Stimulated activated CD4-positive, alpha-beta T cell treated with anti-CD3 and anti-CD28 coated beads, Interleukin-1b, Interleukin-23, amount 100 ng/mL, for 48 hours (primary cell): ENCODE measurements at regions not wholly inside any gene's neighbourhood (a gene's known extent, or its start where the extent isn't known, plus 50 kb on each side); places are given as distances from the start of the nearest gene placed in this dataset.
"Not testable (repeated sequence)": the region's sequence is repeated elsewhere in the genome, so short reads cannot be mapped to it uniquely, and the experiment has no call there.

Source experiments
- DNase-seq: peaks from one replicate; pipeline ENCODE4 v3.0.0-alpha.2; 2020

DNA sequence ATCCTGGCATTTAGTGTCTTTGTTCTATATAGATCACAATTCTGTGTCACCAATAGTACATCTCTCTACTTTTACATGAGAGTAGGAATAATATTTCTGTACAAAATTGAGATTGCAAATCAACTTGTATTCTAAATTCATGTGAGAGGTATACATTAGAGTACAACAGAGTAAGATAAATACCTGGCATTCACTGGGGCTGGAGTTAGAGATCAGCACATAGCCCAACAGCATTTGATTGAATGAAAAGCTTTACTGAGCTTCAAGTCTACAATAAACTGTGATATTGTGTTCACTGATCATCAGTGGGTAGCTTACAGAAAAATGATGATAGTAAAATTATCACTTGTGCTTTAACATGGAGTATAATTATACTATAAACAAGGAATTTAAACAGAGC is 1114.7 kb downstream of the REEP3 start:
- no peak for DNase-seq

DNA sequence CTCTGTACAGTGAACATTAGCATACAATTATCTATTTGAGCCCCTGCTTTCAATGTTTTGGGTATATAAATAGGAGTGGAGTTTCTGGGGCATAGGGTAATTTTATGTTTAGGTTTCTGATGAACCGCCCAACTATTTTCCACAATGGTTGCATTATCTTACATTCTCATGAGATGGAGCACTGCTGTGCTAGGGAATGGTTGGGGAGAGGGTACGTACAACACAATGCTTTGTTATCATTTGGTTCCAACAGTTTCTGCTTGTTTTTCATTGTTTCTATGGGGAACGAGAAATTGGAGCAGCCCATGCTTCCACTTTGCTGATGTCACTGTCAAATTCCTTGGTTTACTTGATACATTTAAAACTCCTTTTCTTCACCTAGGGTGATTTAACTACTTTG is 1115.3 kb downstream of the REEP3 start:
- DNase-seq: no peak

DNA sequence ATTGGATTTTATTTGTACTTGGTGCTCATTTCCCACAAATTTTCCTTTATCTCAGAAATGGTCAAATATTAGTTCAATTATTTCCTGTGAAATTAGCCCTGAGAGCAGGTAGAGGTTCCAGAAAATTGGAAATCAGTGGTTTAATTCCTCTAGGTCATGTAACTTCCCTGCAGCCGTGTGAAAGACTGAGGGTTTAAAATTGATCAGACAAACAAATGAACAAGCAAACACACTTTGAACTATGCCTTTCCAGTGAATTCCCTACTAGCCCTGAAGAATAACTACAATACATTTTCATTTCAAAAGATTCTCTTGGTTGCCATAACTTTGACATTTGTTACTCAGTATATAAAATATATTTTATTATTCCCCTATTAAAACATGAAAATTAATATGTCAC is 1116.7 kb downstream of the REEP3 start:
- DNase-seq: no peak

DNA sequence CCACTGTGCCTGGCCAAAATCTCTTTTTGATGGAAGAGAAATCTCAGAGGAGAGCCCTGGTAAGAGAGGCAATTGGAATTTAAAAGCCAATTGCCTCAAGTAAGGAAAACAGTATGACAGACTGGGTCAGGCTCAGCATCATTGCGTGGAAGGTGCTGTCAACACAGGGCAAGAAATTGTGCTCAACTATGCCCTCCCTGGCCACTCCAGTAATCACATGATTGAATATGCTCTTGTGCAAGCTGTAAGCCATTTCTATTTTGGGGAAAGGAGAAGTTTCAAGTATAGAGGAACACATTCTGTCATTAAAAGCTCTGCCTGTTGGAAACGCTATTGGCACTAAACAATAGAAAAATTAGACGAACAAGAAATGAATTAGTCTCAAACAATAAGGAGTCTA is 1127.7 kb downstream of the REEP3 start:
- no peak for DNase-seq

DNA sequence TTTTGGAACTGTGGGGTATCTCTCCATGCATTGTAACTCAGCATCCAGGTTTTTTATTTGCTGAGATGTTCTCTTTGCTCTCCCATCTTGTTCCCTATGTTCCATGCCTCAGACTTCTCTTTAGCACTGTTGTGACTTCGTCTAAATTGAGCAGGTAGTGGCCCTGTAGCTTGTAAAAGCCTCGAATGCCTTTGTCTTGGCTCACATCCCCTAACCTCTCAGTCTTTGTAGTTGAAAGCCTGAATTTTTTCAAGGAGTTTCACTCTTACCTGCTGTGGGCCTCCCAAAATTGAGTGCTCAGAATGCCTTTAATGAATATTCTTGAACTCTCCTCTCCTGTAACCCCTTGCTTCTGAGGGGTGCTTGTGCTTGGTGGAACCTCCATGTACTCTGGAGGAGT is 1137.3 kb downstream of the REEP3 start:
- DNase-seq: no peak

DNA sequence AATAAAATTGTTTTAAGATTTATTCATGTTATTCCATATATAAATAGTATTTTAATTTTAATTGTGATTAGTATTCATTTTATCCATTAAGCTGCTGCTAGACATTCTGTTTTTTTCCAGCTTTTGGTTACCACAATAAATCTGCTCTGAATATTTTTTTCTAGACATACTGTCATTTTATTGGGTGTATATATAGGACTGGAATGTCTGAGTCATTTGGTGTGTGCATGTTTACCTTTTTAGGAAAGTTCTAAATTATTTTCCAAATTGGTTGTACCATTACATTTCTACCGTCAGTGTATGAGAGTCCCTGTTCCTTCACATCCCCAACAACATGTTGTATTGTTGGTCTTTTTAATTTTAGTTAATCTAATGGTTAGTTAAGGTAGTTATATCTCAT is 1138.1 kb downstream of the REEP3 start:
- no peak for DNase-seq

DNA sequence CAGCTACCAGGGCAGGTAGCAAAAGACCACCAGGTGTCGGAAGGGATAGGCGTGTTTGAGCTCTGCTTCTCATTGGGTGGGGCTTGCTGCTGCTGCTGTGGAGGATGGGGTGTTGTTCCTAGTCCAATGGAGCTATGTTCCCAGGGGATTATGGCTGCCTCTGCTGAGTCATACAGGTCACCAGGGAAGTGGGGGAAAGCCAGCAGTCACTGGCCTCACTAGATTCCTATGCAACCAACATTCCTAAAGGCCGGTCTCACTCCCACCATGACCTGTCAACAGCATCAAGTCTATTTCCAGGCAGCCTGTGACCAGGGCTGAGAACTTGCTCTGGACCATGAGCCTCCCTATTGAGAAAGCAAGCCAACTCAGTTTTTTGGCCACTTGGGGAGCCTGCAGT is 1160.8 kb downstream of the REEP3 start:
- DNase-seq: no peak

DNA sequence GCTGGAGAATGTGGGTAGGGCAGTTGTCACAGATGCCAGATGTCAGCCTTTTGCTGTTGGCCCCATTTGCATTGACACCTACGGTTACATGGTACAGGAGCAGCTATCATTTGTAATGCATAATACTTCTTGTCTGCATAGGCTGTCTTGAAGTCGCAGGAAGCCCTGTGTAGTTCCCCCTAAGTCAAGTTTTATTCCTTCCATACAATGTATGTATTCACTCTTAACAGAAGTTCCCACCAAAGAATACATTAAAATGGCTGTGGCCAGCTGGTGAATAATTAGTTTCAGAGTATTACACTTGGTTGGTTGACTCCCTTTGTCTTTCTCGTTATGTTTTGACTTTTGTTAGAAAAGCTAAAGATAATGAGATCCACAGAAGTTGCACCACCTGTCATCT is 1169.0 kb downstream of the REEP3 start:
- no peak for DNase-seq

DNA sequence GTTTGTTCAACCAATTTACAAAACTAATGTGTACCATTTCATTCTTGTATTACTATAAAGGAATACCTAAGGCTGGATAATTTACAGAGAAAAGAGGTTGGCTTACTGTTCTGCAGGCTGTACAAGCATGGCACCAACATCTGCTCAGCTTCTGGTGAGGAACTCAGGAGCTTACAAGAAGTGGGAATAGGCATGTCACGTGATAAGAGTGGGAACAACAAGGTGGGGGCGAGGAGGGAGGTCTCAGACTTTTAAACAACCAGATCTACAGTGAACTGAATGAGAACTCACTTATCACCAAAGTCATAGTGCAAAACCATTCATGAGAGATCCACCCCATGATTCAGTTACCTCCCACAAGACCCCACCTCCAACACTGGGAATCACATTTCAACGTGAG is 1178.0 kb downstream of the REEP3 start:
- DNase-seq: no peak

DNA sequence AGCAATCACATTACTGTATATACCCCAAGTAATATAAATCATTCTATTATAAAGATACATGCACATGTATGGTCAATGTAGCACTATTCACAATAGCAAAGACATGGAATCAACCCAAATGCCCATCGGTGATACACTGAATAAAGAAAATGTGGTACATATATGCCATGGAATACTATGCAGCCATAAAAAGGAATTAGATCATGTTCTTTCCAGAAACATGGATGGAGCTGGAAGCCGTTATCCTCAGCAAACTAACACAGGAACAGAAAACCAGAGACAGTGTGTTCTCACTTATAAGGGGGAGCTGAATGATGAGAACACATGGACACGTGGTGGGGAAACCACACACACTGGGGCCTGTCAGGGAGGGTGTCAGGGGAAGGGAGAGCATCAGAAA is 1180.9 kb downstream of the REEP3 start:
- DNase-seq: not testable (repeated sequence)

DNA sequence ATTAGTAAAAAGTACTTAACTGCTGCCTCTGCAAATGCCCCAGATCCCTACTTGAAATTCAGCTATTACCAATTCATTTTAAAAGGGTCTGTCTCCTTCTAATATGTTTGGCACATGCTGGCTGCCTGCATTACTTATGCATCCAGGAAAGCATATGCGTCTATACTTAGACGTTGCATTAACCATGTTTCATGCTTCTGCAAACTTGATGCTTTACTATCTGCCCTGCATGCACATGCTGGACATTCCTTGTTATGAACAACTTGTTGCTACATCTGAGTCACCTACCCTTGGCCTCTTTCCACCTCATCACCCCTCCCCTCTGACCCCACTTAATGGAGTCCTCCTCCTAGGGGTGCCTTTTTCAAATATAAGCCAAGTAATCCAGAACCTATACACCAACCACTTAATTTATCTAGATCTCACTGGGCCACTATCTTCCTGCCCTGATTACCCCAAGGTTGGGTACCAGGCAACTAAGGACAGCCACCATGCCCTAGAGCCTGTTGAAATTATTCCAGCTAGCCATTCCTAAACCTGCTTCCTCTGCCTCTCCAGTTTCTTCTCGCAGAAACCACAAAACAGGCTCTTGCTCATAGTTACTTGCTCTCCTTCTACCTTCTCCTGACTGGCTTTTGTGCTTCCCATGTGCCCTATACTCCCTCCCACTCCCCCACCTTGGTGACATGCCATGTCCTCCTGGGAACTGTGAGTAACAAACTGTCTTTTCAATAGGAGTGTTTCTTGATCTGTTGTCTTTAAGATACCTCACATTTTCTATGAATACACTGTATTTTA is 1187.9 kb downstream of the REEP3 start:
- no peak for DNase-seq

DNA sequence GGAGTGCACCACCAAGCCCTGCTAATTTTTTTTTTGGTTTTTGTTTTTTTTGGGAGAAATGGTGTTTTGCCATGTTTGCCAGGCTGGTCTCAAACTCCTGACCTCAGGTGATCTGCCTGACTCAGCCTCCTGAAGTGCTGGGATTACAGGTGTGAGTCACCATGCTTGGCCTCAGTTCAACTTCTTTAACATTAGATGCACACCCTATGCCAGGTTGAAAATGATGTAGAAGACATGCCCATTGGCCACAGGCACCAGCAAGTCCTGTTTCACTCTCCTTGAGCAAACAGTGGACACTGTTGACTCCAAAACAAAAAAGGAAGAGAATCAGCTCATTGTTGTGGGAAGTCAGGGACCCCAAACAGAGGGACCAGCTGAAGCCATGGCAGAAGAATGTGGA is 1205.3 kb downstream of the REEP3 start:
- DNase-seq: no peak

DNA sequence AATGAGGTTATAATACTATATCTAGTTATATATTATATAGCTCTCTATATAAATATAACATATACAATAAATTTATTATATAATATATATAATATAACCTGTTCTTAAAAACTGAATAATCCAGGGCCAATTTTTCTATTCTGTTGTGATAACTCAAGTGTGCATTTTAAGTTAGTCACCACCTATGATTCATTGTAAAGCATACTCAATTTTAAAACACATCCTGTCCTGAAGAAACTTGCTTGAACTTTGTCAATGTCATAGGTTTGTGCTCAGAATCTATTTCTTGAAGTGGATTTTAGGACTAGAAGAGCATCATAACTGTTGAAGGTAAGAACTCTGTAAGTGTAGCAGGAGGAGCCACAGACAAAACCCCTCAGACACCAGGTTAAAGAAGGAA is 1209.8 kb downstream of the REEP3 start:
- DNase-seq: no peak

DNA sequence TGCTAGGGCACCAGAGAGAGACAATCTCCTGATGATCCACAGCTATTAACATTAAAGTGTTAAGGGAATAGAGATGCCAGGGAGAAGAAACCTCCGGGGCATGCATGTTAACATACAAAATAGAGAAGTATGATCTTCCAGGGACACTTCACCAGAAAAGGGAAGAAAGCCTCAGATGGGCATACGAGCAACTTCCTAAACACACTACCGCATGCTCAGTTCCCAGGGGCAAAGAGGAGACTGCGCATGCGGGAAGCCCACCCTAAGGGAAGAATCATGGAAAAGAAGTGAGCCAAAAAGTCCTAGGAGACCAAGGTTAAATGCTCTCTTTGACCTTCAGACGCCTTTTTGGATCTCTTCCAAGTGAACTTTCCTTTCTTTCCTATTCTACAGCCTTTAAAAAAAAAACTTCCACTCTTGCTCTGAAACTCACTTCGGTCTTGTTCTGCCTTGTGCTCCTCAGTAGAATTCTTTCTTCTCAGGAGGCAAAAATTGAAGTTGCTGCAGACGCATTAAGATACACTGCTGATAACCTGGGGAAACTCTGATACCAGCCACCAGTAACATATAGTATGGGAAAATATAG is 1211.3 kb downstream of the REEP3 start:
- no peak for DNase-seq

DNA sequence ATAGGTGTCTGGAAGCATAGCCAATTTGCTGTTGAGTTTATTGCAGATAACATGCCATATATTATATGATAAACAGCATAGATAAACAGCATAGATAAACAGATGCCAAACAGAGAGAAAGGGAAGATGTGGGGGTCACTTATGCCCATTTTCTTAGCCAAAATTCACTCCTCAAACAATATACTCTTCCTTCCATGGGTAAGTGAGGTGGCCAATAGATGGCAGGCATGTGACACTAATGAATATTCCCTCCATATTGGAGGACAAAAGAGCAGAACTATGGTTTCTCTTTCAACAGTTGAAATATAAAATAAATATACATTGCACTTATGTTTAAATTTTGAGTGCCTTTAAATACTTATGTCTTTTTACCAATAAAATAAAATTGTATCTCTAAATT is 1212.8 kb downstream of the REEP3 start:
- no peak for DNase-seq

DNA sequence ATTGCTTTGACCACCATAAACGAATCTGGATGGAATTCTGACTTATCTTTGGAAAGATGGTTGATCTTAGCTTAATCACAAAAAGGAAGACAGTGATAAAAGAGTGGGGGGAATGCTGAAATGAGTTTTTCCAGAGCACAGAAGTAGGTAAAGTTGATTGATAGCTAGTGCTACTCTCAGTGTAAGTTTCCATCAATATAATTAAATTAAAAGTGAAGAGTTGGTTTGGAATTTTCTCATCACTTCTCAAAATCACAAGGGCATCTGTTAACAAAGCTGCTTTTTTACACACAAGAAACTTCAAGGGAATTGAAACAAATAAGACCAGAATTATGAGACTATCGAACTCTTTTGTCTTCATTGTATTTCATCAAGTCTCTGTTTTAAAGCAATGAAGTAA is 1217.3 kb downstream of the REEP3 start:
- DNase-seq: no peak

DNA sequence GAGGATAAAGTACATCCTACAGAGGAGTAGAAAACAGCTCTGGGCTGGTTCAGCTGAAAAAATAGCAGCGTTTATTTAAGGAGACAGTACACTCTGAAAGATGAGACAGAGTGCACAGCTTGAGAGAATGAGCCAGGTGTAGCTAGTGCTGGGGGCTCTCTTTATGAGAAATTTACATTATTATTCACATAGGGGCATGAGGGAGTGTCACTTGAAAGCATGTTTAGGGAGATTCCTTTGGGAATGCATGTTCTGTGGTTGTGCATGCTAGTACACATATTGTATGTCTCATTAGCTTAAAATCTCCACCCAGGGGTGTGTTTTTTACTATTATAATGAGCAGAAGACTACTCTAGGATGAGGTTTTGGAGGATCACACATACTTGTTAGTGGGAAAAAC is 1224.4 kb downstream of the REEP3 start:
- no peak for DNase-seq

DNA sequence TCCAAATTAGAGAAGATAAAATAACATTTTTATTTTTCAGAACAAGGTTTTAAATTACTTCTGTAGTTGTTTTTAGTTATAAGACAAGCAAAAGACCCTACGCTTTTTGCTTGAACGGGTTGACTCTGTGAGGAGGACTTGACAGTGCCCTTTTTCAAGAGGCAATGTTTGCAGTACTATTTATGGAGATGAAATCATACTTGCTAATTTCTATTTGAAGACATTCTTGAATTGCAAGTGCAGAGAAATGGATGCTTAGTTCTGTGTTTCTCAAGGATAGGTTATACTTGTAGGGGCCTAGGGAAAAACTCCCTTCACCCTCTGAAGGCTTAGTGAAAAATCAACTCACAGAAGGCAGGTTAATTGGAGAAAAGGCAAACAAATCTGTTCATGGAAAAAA is 1229.5 kb downstream of the REEP3 start:
- DNase-seq: no peak

DNA sequence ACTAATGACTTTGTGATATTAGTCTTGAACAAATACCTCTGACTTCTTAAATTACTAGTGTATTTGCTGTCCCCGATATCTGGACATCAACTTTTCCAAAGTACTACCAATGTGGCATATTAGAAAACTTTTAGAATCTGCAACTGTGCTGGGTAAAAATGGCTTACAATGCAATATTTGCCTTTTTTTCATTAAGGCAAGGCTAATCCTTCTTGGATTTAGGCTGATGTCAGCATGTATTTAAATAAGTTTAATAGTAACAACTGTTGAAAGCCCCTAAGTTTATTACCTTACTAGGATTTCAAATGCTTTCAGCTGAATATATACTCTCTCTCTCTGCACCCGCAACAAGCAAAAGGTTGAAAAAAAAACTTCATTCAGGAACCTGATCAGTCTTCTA is 1232.3 kb downstream of the REEP3 start:
- no peak for DNase-seq

DNA sequence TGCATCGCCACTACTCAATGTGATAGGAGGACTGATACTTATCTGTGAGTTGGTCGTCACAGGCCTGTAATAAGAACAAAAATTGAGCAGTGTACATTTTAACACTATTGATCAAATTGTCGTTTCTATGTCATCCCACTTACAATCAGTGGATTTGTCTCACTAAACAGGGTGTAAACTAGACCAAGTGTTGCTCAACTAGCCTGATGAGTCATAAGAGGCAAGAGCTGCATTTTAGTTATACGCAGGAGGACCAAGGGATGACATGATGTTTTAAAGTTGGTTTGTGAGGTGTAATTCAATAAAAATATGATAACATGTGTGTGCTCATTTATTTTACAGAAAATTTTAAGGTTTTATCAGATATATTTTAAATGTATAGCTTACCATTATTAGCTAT is 1239.2 kb downstream of the REEP3 start:
- no peak for DNase-seq

DNA sequence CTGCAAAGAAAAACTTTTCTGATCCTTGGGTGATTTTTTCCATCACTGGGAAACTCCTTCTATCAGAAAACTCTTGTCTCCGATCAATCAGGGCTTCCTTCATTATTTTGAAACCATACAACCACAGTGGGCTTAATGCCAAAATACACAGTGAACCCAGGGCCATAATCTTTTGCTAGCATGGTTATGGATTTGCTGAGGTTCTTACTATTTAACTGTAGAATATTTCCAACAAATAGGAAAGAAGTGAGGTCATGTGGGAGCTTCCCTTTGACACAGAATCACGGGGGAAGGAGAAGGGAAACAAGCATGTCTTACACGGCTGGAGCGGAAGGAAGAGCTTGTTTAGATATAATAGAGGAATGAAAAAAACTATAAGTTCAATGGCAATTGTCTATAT is 1241.7 kb downstream of the REEP3 start:
- no peak for DNase-seq

DNA sequence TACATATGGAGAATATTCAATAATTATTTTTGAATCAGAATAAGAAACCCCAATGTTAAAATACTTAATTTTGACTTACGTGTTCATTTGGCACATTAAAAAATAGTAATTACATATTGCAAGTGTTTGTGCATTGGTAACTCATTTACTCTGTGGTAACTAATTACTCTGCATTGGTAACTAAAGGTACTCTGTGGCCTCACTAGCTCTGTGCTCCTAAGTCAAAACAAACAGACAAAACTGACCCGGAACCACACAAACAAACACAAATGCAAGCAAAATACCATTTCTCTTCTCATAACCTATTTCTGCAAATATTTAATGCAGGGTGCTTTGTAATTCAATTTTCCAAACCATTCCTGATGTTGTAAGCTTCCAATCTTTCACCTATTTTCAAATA is 1244.3 kb downstream of the REEP3 start:
- no peak for DNase-seq

DNA sequence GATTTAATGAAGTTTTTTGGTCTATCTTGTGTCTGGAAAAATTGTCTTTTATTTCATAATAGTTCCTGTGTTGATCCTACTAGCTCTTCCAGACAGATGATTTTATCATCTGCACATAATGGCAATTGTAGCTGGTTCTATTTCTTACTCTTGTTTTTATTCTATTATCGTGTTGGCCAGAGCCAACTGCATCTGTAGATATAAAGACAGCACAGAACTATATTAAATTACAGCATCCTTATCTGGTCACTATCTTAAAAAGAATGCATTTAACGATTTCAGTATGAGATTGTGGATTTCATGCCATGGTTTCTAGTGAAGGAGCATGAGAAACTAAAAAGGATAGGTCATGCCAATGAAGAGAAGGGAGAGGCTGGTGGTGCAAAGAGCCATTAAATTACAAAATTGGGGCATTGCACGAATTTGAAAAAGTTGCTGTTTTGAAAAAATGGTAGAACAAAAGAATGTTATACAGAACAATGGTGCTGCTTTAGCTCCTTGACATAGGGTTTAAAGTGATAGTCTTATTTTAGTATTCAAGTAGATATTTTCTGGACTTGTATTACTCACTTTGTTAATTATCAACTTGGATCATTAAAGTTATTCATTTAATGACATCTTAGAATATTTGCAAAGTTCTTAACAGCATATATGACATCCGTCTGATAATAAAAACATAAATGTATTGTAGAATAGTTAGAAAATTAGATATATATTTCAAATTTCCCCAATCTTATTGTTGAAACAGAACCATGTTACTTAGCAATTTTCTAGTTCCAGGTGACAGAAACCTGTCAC is 1250.3 kb downstream of the REEP3 start:
- no peak for DNase-seq

DNA sequence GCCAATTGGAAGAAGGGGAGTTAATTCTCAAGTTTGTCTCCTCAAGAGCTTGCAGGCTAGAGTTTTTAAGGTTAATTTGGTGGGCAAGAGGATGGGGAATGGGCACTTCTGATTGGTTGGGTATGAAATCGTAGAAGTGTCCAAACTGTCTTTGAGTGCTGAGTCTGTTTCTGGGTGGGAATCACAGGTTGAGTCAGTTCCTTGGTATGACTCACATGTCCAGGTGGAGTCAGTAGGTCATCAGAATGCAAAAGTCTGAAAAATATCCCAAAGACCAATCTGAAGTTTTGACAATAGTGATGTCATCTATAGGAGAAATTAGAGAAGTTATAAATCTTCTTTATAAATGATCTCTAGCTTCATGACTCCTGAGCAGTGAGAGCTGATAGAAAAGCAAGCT is 1252.2 kb downstream of the REEP3 start:
- DNase-seq: no peak
